NCI-H1694 treated with DMSO at 0.1 percent for 48 hours (cell line): ENCODE measurements at regions not wholly inside any gene's neighbourhood (a gene's known extent, or its start where the extent isn't known, plus 50 kb on each side); places are given as distances from the start of the nearest gene placed in this dataset.
"Not testable (repeated sequence)": the region's sequence is repeated elsewhere in the genome, so short reads cannot be mapped to it uniquely, and the experiment has no call there.

ENCODE experiments used
- DNase-seq: peaks from one replicate; lab custom pipeline; 2025; lab: John Stamatoyannopoulos, UW

- DNase-seq, result no peak
These were observed 972.5 kb upstream of the CTNND2 start for GRCh38 chr5:12876541-12877298.

DNA sequence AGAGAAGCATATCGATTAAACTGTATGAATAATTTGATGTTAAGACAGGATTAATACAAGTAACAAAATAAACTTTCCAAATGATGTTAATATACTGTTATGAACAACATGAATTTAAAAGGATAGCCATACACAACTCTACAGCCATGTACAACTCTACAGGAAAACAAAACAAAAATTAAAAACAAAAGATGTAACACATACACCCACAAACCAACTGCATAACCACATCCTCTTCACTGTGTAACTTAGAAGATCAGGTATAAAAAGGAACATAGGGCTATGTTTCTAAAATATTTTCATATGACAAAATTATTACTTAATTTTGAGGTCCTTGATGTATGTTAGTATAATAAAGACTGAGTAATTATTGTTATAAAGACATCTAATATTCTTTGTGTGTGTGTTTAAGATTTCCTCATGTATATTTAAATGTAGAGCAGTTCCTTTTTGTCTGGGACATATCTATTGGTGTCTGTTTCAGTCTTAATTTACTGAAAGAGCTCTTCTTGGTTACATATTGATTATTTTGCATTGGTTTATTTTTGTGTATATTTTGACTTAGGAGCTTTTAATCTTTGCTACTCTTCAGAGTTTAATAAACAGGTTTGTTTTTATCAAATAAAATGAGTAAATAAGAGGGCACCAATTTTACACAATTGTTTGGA, 966.8 kb upstream of the CTNND2 start:
- no peak for DNase-seq

DNA sequence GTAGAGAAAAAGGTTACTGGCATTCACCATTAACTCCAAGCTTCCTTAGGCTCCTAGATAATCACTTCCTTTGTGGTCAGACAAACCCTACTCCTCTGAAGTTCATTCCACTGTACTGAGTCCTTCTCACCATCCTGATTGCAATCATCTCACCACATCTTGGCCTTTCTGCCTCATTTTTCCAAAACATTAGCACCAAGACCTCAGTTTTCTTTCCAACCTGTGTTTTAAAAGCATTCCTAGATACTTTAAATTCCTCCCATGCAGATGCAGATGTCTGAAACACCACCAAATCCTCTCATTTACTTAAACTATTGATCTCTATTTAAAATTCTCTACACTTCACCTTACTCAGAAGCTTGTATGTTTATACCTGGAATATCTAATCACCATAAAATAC, 961.3 kb upstream of the CTNND2 start:
- no peak for DNase-seq

GRCh38 chr5:12861886-12862654, 957.8 kb upstream of the CTNND2 start:
- no peak for DNase-seq

DNA sequence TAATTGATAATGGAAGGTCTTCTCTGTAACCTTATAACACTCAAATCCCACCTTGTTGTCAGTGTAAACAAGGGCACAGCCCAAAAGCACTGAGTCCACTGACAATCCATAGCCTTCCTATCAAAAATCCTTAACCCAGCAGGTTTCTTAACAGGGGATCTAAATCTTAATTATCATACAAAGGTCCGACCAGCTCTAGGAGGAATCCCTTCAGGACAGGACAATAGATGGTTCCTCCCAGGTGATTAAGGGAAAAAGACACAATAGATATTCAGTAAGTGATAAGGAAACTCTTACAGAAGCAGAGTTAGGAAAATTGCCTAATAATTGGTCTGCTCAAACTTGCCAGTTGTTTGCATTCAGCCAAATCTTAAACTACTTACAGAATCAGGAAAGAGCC, 951.9 kb upstream of the CTNND2 start:
- not testable (repeated sequence) for DNase-seq

DNA sequence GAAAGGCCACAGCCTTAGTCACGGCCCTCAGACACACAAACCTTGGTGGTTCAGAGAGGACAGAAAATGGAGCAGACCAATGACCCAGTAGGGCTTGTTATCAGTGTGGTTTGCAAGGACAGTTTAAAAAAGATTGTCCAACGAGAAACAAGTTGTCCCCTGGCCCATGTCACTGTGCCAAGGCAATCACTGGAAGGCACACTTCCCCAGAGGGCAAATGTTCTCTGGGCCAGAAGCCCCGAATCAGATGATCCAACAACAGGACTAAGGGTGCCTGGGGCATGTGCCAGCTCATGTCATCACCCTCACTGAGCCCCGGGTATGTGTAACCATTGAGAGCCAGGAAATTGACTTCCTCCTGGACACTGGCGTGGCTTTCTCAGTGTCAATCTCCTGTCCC, 950.1 kb upstream of the CTNND2 start:
- no peak for DNase-seq

- DNase-seq, result no peak
These were observed 947.5 kb upstream of the CTNND2 start for GRCh38 chr5:12851761-12852160.

DNA sequence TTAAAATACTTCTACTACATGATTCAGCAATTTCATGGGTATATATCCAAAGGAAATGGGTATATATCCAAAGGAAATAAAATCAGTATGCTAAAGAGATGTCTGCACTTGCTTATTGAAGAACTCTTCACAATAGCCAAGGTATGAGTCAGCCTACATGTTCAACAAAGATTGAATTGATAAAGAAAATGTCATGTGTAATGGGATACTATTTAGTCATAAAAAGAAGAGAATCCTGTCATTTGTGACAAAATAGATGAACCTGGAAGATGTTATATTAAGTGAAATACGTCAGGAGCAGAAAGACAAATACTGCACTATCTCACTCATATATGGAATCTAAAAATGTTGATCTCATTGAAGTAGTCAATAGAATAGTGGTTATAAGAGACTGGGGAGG, 944.5 kb upstream of the CTNND2 start:
- no peak for DNase-seq

- no peak for DNase-seq
These were observed 941.4 kb upstream of the CTNND2 start for GRCh38 chr5:12845549-12846159.

- no peak for DNase-seq
These were observed 936.7 kb upstream of the CTNND2 start for GRCh38 chr5:12840972-12841371.

- DNase-seq, result no peak
These were observed 933.3 kb upstream of the CTNND2 start for GRCh38 chr5:12837592-12837991.

- no peak for DNase-seq
These were observed 920.9 kb upstream of the CTNND2 start for GRCh38 chr5:12825163-12825562.

GRCh38 chr5:12805165-12805698, 901.0 kb upstream of the CTNND2 start:
- no peak for DNase-seq

DNA sequence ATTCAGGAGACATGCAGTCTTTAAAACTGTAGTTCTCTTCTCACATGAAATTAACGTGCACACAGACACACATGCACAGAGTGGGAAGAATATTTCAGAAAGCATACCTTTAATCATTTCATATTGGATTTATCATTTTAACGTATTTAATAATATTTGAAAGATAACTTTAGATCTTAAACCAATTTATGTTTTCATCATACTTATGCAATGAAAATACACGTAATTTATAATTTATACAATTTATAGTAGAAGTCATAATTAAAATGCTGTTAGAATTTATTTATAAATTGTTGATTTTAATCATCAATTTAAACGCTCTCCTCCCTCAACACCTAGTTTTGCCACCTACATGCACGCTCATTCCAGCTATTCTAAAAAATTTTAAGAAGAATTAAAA, 894.9 kb upstream of the CTNND2 start:
- no peak for DNase-seq

DNA sequence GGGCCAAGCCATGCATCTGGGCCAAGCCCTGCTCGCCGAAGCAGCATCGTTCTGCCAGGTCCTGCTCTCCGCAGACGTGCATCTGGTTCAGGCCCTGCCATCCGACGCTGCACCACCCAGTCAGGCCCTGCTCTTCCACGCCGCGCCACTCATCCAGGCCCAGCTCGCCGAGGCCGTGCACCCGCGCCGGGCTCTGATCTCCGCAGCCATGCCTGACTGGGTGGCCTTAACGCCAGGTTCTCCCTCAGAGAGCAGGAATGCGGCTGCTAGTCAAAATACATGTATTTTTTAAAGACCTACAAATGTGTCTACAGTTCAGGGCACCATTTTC, 891.1 kb upstream of the CTNND2 start:
- no peak for DNase-seq

GRCh38 chr5:12794476-12795332, 890.5 kb upstream of the CTNND2 start:
- no peak for DNase-seq

GRCh38 chr5:12793373-12793772, 889.1 kb upstream of the CTNND2 start:
- DNase-seq, result no peak

- no peak for DNase-seq
These were observed 876.3 kb upstream of the CTNND2 start for GRCh38 chr5:12780536-12780935.

GRCh38 chr5:12777342-12777741, 873.1 kb upstream of the CTNND2 start:
- DNase-seq, result no peak

- no peak for DNase-seq
These were observed 868.0 kb upstream of the CTNND2 start for GRCh38 chr5:12772276-12772675.

DNA sequence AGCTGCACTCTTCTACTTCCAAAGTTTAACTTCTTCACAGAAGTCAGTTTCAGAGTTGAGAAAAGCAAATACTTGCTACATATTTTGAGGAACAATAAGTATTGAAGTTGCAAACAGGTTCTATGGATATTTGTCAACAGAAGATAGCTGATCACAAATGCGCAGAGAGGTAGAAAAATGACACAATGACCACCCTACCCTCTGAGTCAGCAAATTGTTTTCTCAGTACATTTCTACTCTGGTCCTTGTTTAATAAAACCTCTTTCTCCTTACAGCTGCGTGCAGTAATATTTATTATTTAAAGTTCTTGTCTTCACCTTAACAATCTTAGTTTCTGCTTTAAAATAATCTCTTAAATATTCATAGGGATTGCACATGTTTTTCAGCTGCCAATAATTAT, 855.1 kb upstream of the CTNND2 start:
- DNase-seq, result no peak

GRCh38 chr5:12757035-12757434, 852.8 kb upstream of the CTNND2 start:
- no peak for DNase-seq
